CD14-positive monocyte (primary cell): ENCODE measurements at regions not wholly inside any gene's neighbourhood (a gene's known extent, or its start where the extent isn't known, plus 50 kb on each side); places are given as distances from the start of the nearest gene placed in this dataset.
A peak's percentile ranks its signal among the peaks of the same experiment; 100 is the strongest.

Experiments
- DNase-seq, 3 donors: peaks; one replicate each; pipeline ENCODE4 v3.0.0-alpha.2; 2011 to 2022
- H2AFZ ChIP-seq: 2 replicates; pipeline ENCODE4 v1.6.0; 2012; ENCODE audit warnings: mild to moderate bottlenecking, low read depth, low read length, inconsistent platforms; ENCODE audit not compliant: insufficient read depth, poor library complexity, severe bottlenecking
- H3K27ac ChIP-seq, 2 donors: 1 replicate in 1 of 2; 2 replicates in 1 of 2; pipeline ENCODE4 v1.5.1; 2012 to 2013; ENCODE audit warnings: low read length in 2 of 2, control low read depth in 1 of 2, inconsistent platforms in 1 of 2, low read depth in 1 of 2, mild to moderate bottlenecking in 1 of 2
- H3K27me3 ChIP-seq, 2 donors: one replicate each; pipeline versions ENCODE4 v1.6.0 to v1.6.1; 2011 to 2013; ENCODE audit warnings: low read length in 2 of 2; ENCODE audit not compliant: control insufficient read depth in 2 of 2, insufficient read depth in 2 of 2
- H3K36me3 ChIP-seq, 2 donors: replicated peaks in 1 of 2; 1 replicate in 1 of 2; 2 replicates in 1 of 2; pipeline versions ENCODE4 v1.5.1 to v1.6.1; 2012 to 2013; ENCODE audit warnings: low read length in 2 of 2, control low read depth in 1 of 2, inconsistent platforms in 1 of 2, mild to moderate bottlenecking in 1 of 2; ENCODE audit not compliant: insufficient read depth in 2 of 2, control insufficient read depth in 1 of 2
- H3K4me1 ChIP-seq, 2 donors: 1 replicate in 1 of 2; 2 replicates in 1 of 2; pipeline versions ENCODE4 v1.5.1 to v1.6.1; 2012 to 2013; ENCODE audit warnings: low read length in 2 of 2, control low read depth in 1 of 2, inconsistent platforms in 1 of 2, mild to moderate bottlenecking in 1 of 2, moderate library complexity in 1 of 2; ENCODE audit not compliant: insufficient read depth in 2 of 2, control insufficient read depth in 1 of 2
- H3K4me2 ChIP-seq: replicated peaks from 2 replicates; pipeline ENCODE3; 2012; ENCODE audit warnings: low read length, moderate library complexity, mild to moderate bottlenecking; ENCODE audit not compliant: poor library complexity, severe bottlenecking; ENCODE audit errors: extremely low read depth
- H3K4me3 ChIP-seq, 3 experiments: fragments of 200-600 bp in 1 of 3; sonication (generic) in 1 of 3; replicated peaks in 1 of 3; 1 replicate in 2 of 3; 2 replicates in 1 of 3; pipeline ENCODE4 v1.5.1; 2011 to 2013; ENCODE audit warnings: low read length in 3 of 3, mild to moderate bottlenecking in 3 of 3, control low read depth in 2 of 3, low read depth in 2 of 3, inconsistent platforms in 1 of 3, moderate library complexity in 1 of 3
- H3K79me2 ChIP-seq: 2 replicates; pipeline ENCODE4 v1.6.0; 2012; ENCODE audit warnings: mild to moderate bottlenecking, control low read depth, inconsistent platforms, low read length, moderate library complexity; ENCODE audit not compliant: insufficient read depth
- H3K9ac ChIP-seq: 2 replicates; pipeline ENCODE4 v1.6.0; 2017; ENCODE audit warnings: low read length, mild to moderate bottlenecking; ENCODE audit not compliant: insufficient read depth, poor library complexity, severe bottlenecking
- H3K9me3 ChIP-seq, 2 donors: replicated peaks in 1 of 2; 1 replicate in 1 of 2; 2 replicates in 1 of 2; pipeline versions ENCODE4 v1.5.1 to v1.6.1; 2012 to 2013; ENCODE audit warnings: low read length in 2 of 2, control low read depth in 1 of 2; ENCODE audit not compliant: control insufficient read depth in 1 of 2, insufficient read depth in 1 of 2
- H4K20me1 ChIP-seq: 2 replicates; pipeline ENCODE4 v1.6.0; 2012; ENCODE audit warnings: mild to moderate bottlenecking, low read length, control low read depth, moderate library complexity; ENCODE audit not compliant: insufficient read depth
- H3K27ac Mint-ChIP-seq, 7 donors: one replicate each; pipeline ENCODE4 v1.8.0; 2020; ENCODE audit warnings: mild to moderate bottlenecking in 7 of 7, mixed read lengths in 7 of 7, moderate library complexity in 6 of 7, inconsistent platforms in 2 of 7
- H3K27me3 Mint-ChIP-seq, 3 donors: one replicate each; pipeline ENCODE4 v1.8.0; 2021 to 2022; ENCODE audit warnings: low read depth in 3 of 3, mild to moderate bottlenecking in 3 of 3, mixed read lengths in 3 of 3, moderate library complexity in 3 of 3, inconsistent platforms in 1 of 3
- H3K36me3 Mint-ChIP-seq, 2 donors: one replicate each; pipeline ENCODE4 v1.8.0; 2020; ENCODE audit warnings: mixed read lengths in 2 of 2, inconsistent platforms in 1 of 2, mild to moderate bottlenecking in 1 of 2
- H3K4me1 Mint-ChIP-seq: one replicate; pipeline ENCODE4 v1.8.0; 2020; ENCODE audit warnings: mild to moderate bottlenecking, mixed read lengths
- H3K4me3 Mint-ChIP-seq, 2 donors: one replicate each; pipeline ENCODE4 v1.8.0; 2020; ENCODE audit warnings: mild to moderate bottlenecking in 2 of 2, mixed read lengths in 2 of 2, moderate library complexity in 1 of 2
- H3K9me3 Mint-ChIP-seq, 7 donors: one replicate each; pipeline ENCODE4 v1.8.0; 2020 to 2022; ENCODE audit warnings: mixed read lengths in 7 of 7, mild to moderate bottlenecking in 6 of 7, moderate library complexity in 6 of 7, inconsistent platforms in 2 of 7
- CTCF ChIP-seq: fragments of 200-600 bp; IDR thresholded peaks from one replicate; pipeline ENCODE4 v1.8.0; 2022; ENCODE audit warnings: antibody characterized with exemption, mild to moderate bottlenecking
- WGBS: methylation state at CpG from one replicate; pipeline ENCODE4 v1.1.5; 2013; ENCODE audit warnings: missing lambda C conversion rate; ENCODE audit not compliant: insufficient coverage; 5-methylcytosine and 5-hydroxymethylcytosine counted together
- intact Hi-C, 2 donors: fragments of 100-400 bp; cut with micrococcal nuclease; formaldehyde crosslinking; loops; one replicate each; pipeline versions ENCODE4 v1.15.0 to v1.15.1; 2023

GRCh38 chr13:22114630-22115311, 443.9 kb downstream of the FGF9 start:
- H3K4me3 Mint-ChIP-seq = peak overlapping the region in 1 of 2 donors; percentile 72
- 0% methylated on average over 1 of the region's 9 CpGs for WGBS
- peaks cover 2 to 24% (median 8%) of the 10 kb centered on the region in 7 donors for H3K9me3 Mint-ChIP-seq
- intact Hi-C loops = loop anchor here in 1 of 2 donors (5.0 to 10.0 kb wide), 2 partner anchors 43 to 1030 kb away; no protein-coding TSS in a partner anchor
- Histone ChIP-seq H3K79me2 (no peaks in the 10 kb centered on the region), H3K4me1 (peaks cover 26% of the 10 kb centered on the region in 2 donors), H4K20me1 (no peaks in the 10 kb centered on the region), H3K9me3 (no peaks in the 10 kb centered on the region), H3K4me2 (peak overlapping the region; percentile 47), H3K36me3 (no peaks in the 10 kb centered on the region), H3K9ac (peak overlapping the region; percentile 43), H3K4me3 (peak overlapping the region in 1 of 3 experiments; percentile 31), H2AFZ (peak overlapping the region; percentile 39), H3K27ac (peak overlapping the region; percentile 78 to 91), H3K27me3 (no peaks in the 10 kb centered on the region)
- DNase-seq = peak; percentile 86 to 97 (median 90)
- no peak for TF ChIP-seq CTCF
- H3K4me1 Mint-ChIP-seq = peaks cover 21% of the 10 kb centered on the region
- H3K36me3 Mint-ChIP-seq = no peaks in the 10 kb centered on the region
- H3K27ac Mint-ChIP-seq = peak overlapping the region; percentile 95 to 100 (median 99)
- peaks cover 0 to 5% (median 3%) of the 10 kb centered on the region in 3 donors for H3K27me3 Mint-ChIP-seq

GRCh38 chr13:22118158-22118557, 447.3 kb downstream of the FGF9 start:
- DNase-seq = no peak
- Mint-ChIP-seq H3K36me3 (no peaks in the 10 kb centered on the region), H3K4me3 (no peak overlapping the region), H3K27me3 (peaks cover 3 to 5% (median 4%) of the 10 kb centered on the region in 3 donors), H3K4me1 (peaks cover 21% of the 10 kb centered on the region), H3K9me3 (peaks cover 0 to 11% (median 3%) of the 10 kb centered on the region in 7 donors), H3K27ac (no peak overlapping the region)
- no peak overlapping the region for H3K4me2 ChIP-seq
- no peak overlapping the region for H2AFZ ChIP-seq
- no peaks in the 10 kb centered on the region for H3K36me3 ChIP-seq
- WGBS = 83% methylated on average over 1 of the region's 3 CpGs
- no peaks in the 10 kb centered on the region for H3K27me3 ChIP-seq
- peaks cover 26% of the 10 kb centered on the region in 2 donors for H3K4me1 ChIP-seq
- H4K20me1 ChIP-seq = no peaks in the 10 kb centered on the region
- no peak overlapping the region for H3K9ac ChIP-seq
- H3K9me3 ChIP-seq = no peaks in the 10 kb centered on the region
- H3K79me2 ChIP-seq = no peaks in the 10 kb centered on the region
- H3K4me3 ChIP-seq = no peak overlapping the region
- intact Hi-C loops = loop anchor here in 1 of 2 donors (5.0 to 10.0 kb wide), 2 partner anchors 39 to 1027 kb away; no protein-coding TSS in a partner anchor
- no peak for TF ChIP-seq CTCF
- no peak overlapping the region for H3K27ac ChIP-seq
